ENCODE measurements at regions not wholly inside any gene's neighbourhood (a gene's known extent, or its start where the extent isn't known, plus 50 kb on each side); places are given as distances from the start of the nearest gene placed in this dataset.

GRCh38 chr6:80446454-80447045 lies 340.1 kb downstream of the BCKDHB start:
- no peak for DNase-seq (ENCODE audit: insufficient read length)
- TF ChIP-seq POLR2A (IDR thresholded peaks at IDR 0.05; ENCODE audit: low read depth, low read length): no peak
- no peak for TF ChIP-seq POLR2AphosphoS5 (IDR thresholded peaks at IDR 0.05; ENCODE audit: low read depth, low read length)
- no peak for TF ChIP-seq TAF1 (IDR thresholded peaks at IDR 0.05; ENCODE audit: borderline replicate concordance, low read depth, low read length)
- FAIRE-seq: no peak

- FAIRE-seq (no peak), DNase-seq (ENCODE audit: insufficient read length) (no peak)
- TF ChIP-seq POLR2AphosphoS5 (IDR thresholded peaks at IDR 0.05; ENCODE audit: low read depth, low read length): no peak
- no peak for TF ChIP-seq POLR2A (IDR thresholded peaks at IDR 0.05; ENCODE audit: low read depth, low read length)
- no peak for TF ChIP-seq TAF1 (IDR thresholded peaks at IDR 0.05; ENCODE audit: borderline replicate concordance, low read depth, low read length)
Measured at GRCh38 chr6:80445751-80446150, 339.3 kb downstream of the BCKDHB start.

GRCh38 chr6:80442366-80442765 lies 335.9 kb downstream of the BCKDHB start:
- no peak for DNase-seq (ENCODE audit: insufficient read length)
- TF ChIP-seq POLR2A (IDR thresholded peaks at IDR 0.05; ENCODE audit: low read depth, low read length) (no peak), POLR2AphosphoS5 (IDR thresholded peaks at IDR 0.05; ENCODE audit: low read depth, low read length) (no peak), TAF1 (IDR thresholded peaks at IDR 0.05; ENCODE audit: borderline replicate concordance, low read depth, low read length) (no peak)
- FAIRE-seq: no peak

GRCh38 chr6:80441131-80441530 lies 334.7 kb downstream of the BCKDHB start:
- TF ChIP-seq POLR2A (IDR thresholded peaks at IDR 0.05; ENCODE audit: low read depth, low read length): no peak
- no peak for TF ChIP-seq POLR2AphosphoS5 (IDR thresholded peaks at IDR 0.05; ENCODE audit: low read depth, low read length)
- no peak for TF ChIP-seq TAF1 (IDR thresholded peaks at IDR 0.05; ENCODE audit: borderline replicate concordance, low read depth, low read length)
- FAIRE-seq: no peak
- DNase-seq (ENCODE audit: insufficient read length): no peak

- DNase-seq (ENCODE audit: insufficient read length): no peak
- FAIRE-seq: no peak
- TF ChIP-seq POLR2AphosphoS5 (IDR thresholded peaks at IDR 0.05; ENCODE audit: low read depth, low read length) (no peak), TAF1 (IDR thresholded peaks at IDR 0.05; ENCODE audit: borderline replicate concordance, low read depth, low read length) (no peak), POLR2A (IDR thresholded peaks at IDR 0.05; ENCODE audit: low read depth, low read length) (no peak)
Measured at GRCh38 chr6:80440496-80441115, 334.1 kb downstream of the BCKDHB start.

- no peak for DNase-seq (ENCODE audit: insufficient read length)
- FAIRE-seq: no peak
- TF ChIP-seq POLR2AphosphoS5 (IDR thresholded peaks at IDR 0.05; ENCODE audit: low read depth, low read length) (no peak), POLR2A (IDR thresholded peaks at IDR 0.05; ENCODE audit: low read depth, low read length) (no peak), TAF1 (IDR thresholded peaks at IDR 0.05; ENCODE audit: borderline replicate concordance, low read depth, low read length) (no peak)
Measured at GRCh38 chr6:80439721-80440470, 333.4 kb downstream of the BCKDHB start.

GRCh38 chr6:80438772-80439171 lies 332.3 kb downstream of the BCKDHB start:
- DNase-seq (ENCODE audit: insufficient read length) (no peak), FAIRE-seq (peak; percentile 17)
- no peak for TF ChIP-seq POLR2AphosphoS5 (IDR thresholded peaks at IDR 0.05; ENCODE audit: low read depth, low read length)
- TF ChIP-seq POLR2A (IDR thresholded peaks at IDR 0.05; ENCODE audit: low read depth, low read length): no peak
- no peak for TF ChIP-seq TAF1 (IDR thresholded peaks at IDR 0.05; ENCODE audit: borderline replicate concordance, low read depth, low read length)

- no peak for DNase-seq (ENCODE audit: insufficient read length)
- FAIRE-seq: no peak
- TF ChIP-seq POLR2AphosphoS5 (IDR thresholded peaks at IDR 0.05; ENCODE audit: low read depth, low read length) (no peak), POLR2A (IDR thresholded peaks at IDR 0.05; ENCODE audit: low read depth, low read length) (no peak), TAF1 (IDR thresholded peaks at IDR 0.05; ENCODE audit: borderline replicate concordance, low read depth, low read length) (no peak)
Measured at GRCh38 chr6:80437801-80438200, 331.3 kb downstream of the BCKDHB start.

- TF ChIP-seq POLR2AphosphoS5 (IDR thresholded peaks at IDR 0.05; ENCODE audit: low read depth, low read length) (no peak), POLR2A (IDR thresholded peaks at IDR 0.05; ENCODE audit: low read depth, low read length) (no peak), TAF1 (IDR thresholded peaks at IDR 0.05; ENCODE audit: borderline replicate concordance, low read depth, low read length) (no peak)
- DNase-seq (ENCODE audit: insufficient read length): no peak
- FAIRE-seq: no peak
Measured at GRCh38 chr6:80437221-80437620, 330.8 kb downstream of the BCKDHB start.

- DNase-seq (ENCODE audit: insufficient read length): no peak
- no peak for FAIRE-seq
- TF ChIP-seq POLR2AphosphoS5 (IDR thresholded peaks at IDR 0.05; ENCODE audit: low read depth, low read length) (no peak), POLR2A (IDR thresholded peaks at IDR 0.05; ENCODE audit: low read depth, low read length) (no peak), TAF1 (IDR thresholded peaks at IDR 0.05; ENCODE audit: borderline replicate concordance, low read depth, low read length) (no peak)
Measured at GRCh38 chr6:80436663-80437062, 330.2 kb downstream of the BCKDHB start.

- FAIRE-seq (no peak), DNase-seq (ENCODE audit: insufficient read length) (no peak)
- TF ChIP-seq POLR2A (IDR thresholded peaks at IDR 0.05; ENCODE audit: low read depth, low read length) (no peak), POLR2AphosphoS5 (IDR thresholded peaks at IDR 0.05; ENCODE audit: low read depth, low read length) (no peak), TAF1 (IDR thresholded peaks at IDR 0.05; ENCODE audit: borderline replicate concordance, low read depth, low read length) (no peak)
Measured at GRCh38 chr6:80435457-80435856, 329.0 kb downstream of the BCKDHB start.
